Astrocyte of the cerebellum (primary cell): ENCODE measurements at regions not wholly inside any gene's neighbourhood (a gene's known extent, or its start where the extent isn't known, plus 50 kb on each side); places are given as distances from the start of the nearest gene placed in this dataset.

Experiments
- DNase-seq: peaks from one replicate; pipeline ENCODE4 v3.0.0-alpha.2; 2011; ENCODE audit warnings: low read depth
- H3K4me3 ChIP-seq: 2 replicates; pipeline ENCODE4 v1.5.1; 2011; ENCODE audit warnings: mild to moderate bottlenecking, low read depth, low read length, moderate library complexity
- in situ Hi-C: cut with HindIII; loops from 2 replicates; pipeline ENCODE4 v1.10.0; 2017; ENCODE audit warnings: low sequenced_read_pairs
- TF ChIP-seq, protein P1 (sequence below): IDR thresholded peaks from 2 replicates; pipeline ENCODE4 v1.5.1; 2012; ENCODE audit warnings: low read length, low read depth, moderate library complexity, mild to moderate bottlenecking; ENCODE audit errors: missing control alignments

DNA sequence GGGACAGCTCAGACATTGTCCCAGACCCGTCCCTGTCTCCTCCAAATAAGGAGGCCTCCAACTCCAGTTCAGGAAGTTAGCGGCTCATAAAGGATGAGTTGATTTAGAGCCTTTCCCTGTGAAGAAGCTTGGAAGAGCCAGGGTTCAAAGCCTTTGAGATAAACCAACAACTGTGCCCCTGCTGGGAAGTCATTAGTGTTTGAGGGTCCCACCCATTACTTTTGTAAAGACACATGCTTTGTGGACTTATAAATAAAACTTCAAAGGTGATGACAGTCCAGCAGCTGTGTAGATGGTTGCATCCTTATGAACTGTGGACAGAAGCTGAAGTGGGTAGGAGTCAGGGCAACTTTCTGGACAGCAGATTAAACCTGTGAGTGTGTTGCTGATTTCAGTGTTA, 86.0 kb upstream of the PGRMC2 start:
- in situ Hi-C loops: no loop called here
- TF ChIP-seq, protein P1, sequence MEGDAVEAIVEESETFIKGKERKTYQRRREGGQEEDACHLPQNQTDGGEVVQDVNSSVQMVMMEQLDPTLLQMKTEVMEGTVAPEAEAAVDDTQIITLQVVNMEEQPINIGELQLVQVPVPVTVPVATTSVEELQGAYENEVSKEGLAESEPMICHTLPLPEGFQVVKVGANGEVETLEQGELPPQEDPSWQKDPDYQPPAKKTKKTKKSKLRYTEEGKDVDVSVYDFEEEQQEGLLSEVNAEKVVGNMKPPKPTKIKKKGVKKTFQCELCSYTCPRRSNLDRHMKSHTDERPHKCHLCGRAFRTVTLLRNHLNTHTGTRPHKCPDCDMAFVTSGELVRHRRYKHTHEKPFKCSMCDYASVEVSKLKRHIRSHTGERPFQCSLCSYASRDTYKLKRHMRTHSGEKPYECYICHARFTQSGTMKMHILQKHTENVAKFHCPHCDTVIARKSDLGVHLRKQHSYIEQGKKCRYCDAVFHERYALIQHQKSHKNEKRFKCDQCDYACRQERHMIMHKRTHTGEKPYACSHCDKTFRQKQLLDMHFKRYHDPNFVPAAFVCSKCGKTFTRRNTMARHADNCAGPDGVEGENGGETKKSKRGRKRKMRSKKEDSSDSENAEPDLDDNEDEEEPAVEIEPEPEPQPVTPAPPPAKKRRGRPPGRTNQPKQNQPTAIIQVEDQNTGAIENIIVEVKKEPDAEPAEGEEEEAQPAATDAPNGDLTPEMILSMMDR: no peak
- H3K4me3 ChIP-seq: no peak overlapping the region
- DNase-seq: no peak

DNA sequence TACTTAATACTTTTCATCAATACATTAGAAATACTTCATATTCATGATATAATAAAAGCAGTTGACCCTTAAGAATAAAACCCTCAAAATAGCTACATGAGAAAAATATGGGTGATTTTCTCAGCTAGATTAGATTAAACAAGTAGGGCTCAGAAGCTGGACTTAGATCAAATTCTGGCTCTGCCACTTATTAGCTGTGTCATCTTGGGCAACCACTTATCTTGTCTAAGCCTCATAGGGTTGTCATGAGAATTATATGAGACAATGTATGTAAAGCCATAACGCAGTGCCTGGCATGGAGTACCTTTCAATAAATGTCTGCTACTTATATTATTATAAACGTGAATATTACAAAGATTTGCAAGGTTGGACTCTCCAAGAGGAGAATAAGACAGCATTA, 84.3 kb upstream of the PGRMC2 start:
- in situ Hi-C loops: no loop called here
- H3K4me3 ChIP-seq: no peak overlapping the region
- TF ChIP-seq, protein P1: no peak
- DNase-seq: no peak

DNA sequence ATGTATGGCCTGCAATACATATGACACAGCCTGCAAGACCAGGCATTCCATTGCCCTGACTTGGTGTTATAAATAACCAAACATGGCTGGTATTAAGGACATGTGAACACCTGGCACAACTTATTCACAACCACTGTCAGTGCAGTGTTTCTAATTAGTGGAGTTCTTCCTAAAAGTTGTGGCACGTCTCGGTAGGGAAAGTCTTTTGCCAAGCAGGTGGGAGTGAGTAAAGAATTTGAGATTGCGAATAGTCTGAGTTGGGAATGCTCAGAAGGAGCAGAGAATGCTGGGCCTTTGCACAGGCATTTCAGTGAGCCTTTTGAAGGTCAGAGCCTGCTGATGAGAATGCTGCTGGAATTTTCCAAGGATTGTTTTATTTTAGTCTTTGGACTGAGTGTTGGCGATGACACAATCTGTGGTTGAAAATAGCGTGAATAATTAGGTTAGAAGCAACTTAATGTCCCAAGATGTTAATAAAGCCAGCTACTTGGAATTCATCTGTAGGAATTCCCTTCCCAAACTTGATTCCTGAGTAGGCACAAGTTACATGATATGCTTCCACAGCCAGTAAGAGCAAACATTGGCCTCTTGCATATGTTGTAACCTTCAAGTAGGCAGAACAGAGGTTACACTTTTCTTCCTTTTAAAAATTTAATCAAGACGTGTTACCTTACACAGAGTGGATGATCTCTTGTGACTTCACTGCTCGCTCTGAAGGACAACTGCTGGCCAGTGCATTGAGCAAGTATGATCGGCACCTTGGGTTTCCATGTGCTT, 83.6 kb upstream of the PGRMC2 start:
- in situ Hi-C loops: no loop called here
- no peak for DNase-seq
- TF ChIP-seq, protein P1: no peak
- no peak overlapping the region for H3K4me3 ChIP-seq

DNA sequence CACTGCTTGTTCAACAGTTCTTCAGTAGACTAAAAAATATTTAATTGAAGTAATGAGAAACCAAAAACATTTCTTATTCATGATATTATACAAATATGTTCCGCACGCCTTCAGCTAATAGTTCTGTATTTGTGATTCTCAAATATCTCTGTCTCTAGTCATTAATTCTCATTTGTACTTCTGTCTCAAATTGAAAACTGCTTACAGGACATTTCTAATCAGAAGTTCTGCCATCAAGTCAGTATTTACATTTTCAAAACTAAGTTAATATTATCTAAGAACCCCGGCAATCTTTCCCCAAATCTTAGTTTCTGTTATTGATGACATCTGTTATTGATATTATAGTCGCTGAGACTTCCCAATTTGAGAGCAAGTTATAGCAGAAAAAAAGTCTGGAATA, 78.6 kb upstream of the PGRMC2 start:
- in situ Hi-C loops: no loop called here
- TF ChIP-seq, protein P1: no peak
- no peak for DNase-seq
- H3K4me3 ChIP-seq: no peak overlapping the region

DNA sequence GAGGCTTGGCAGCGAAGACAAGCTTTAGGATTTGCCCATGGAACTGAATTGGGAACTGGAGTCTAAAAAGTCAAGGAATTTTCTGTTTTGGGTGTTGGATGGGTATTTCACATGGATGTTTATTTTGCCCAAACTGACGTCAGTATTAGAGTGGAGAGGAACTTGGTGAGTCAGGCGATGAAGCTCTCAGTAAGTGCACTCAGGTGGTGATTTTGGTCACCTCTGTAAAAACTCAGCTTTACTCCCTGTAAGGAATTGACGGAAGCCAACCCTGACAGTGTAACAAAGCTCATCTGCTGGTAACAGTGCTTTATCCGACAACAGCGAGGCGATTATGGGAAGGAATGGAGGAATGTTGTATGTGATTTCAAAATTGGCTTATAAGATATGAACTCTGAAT, 77.0 kb upstream of the PGRMC2 start:
- no peak overlapping the region for H3K4me3 ChIP-seq
- TF ChIP-seq, protein P1: no peak
- in situ Hi-C loops: no loop called here
- no peak for DNase-seq

DNA sequence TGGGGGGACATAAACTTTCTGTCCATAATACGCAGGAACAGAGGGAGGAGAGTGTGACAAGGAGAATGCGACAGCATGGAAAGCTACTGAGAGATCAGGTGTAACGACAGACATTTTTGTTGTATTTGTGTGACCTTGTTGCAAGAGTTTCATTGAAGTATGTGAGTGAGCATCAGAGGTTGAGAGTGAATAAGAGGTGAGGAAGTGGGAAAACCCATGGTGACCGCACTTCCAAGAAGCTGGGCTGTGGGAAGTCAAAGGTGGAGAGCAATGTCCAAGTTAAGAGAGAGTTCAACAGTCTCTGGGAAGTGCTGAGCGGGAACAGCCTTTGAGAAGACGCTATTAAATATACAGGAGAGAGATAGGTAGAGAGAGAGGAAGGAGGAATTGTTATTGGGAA, 76.4 kb upstream of the PGRMC2 start:
- in situ Hi-C loops: no loop called here
- DNase-seq: no peak
- no peak overlapping the region for H3K4me3 ChIP-seq
- TF ChIP-seq, protein P1: no peak

DNA sequence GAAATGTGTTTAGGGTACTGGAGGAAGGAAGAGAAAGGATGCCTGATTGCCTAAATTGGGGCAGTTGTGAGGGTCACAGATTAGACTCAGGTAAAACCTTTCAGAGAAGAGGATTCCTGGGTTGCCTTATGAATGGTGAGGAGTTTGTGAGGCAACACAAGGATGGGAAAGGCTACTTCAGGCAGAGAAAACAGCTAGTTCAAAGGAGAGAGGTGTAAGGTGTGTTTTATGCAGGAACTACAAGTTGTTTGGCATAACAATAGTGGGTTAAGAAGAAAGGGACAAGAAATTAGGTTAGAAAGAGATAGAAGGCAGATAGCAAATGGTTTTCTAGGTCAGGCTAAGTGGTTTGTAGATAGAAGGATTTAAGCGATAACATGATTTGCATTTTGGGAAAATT, 75.1 kb upstream of the PGRMC2 start:
- TF ChIP-seq, protein P1: no peak
- DNase-seq: no peak
- in situ Hi-C loops: no loop called here
- no peak overlapping the region for H3K4me3 ChIP-seq
